Lung microvascular endothelial cell (primary cell): ENCODE measurements at regions not wholly inside any gene's neighbourhood (a gene's known extent, or its start where the extent isn't known, plus 50 kb on each side); places are given as distances from the start of the nearest gene placed in this dataset.

Source experiments
- DNase-seq, 2 donors: peaks; one replicate each; pipeline versions ENCODE4 v3.0.0 to v3.0.0-alpha.2; 2010; ENCODE audit warnings: low read depth in 2 of 2

- no peak for DNase-seq
These were observed 273.4 kb downstream of the HAUS1 start for GRCh38 chr18:46377557-46377956.

DNA sequence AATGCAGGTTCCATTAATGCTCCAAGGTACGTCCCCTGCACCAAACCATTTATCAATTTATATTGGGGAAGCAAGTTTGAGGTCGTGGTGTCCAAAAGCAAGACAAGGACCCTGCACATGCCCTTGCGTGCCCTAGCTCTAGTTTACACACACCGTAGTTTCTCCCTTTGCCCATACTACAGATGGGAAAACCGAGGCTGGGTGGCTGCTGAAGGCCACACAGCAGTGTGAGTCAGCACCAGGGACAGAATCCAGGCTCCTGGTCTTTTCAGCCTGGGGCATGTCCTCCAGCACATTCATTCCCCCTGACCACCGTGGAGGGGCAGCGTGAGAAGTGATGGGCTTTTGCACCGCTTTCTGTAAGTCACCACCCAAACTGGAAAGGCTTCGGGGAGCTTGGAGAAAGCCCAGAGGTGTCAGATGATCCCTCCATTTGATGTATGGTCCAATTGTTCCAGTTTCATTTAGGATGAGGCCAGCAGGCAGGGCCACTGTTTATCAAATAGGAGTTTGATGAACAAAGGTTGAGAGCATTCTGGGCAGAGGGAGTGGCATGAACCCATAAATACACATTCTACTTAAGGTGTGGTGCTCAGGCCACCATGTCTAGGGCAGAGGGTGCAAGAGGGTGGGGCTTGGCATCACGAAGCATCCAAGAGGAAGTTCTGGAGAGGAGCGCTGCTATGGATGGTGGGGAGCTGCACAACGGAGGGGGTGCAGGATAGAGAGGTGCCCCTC is 274.1 kb downstream of the HAUS1 start:
- no peak for DNase-seq

GRCh38 chr18:46378864-46379207 is 274.7 kb downstream of the HAUS1 start:
- no peak for DNase-seq

- DNase-seq = no peak
These were observed 275.3 kb downstream of the HAUS1 start for GRCh38 chr18:46379323-46379950.

GRCh38 chr18:46385124-46385523 is 271.9 kb downstream of the LOXHD1 start:
- DNase-seq = no peak

DNA sequence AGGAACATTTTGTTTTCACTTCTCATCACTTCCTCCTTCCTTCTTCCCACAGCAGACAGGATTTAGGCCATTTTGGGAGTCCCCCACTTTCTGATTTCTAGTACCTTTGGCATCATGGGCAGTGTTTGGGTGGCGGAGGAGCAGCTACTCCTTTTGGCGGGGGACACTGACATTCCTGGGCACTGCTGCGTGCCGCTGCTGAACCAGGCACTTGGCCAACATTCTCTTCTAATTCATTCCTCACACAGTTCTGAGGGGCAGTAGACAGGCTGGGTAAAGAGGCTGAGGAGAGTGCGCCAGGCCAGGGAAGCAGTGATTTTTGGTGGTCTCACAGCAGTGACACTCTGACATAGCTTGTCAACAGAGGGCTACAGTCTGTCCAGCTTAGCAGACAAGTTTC is 270.2 kb downstream of the LOXHD1 start:
- DNase-seq = no peak

- no peak for DNase-seq
These were observed 269.4 kb downstream of the LOXHD1 start for GRCh38 chr18:46387441-46388131.

DNA sequence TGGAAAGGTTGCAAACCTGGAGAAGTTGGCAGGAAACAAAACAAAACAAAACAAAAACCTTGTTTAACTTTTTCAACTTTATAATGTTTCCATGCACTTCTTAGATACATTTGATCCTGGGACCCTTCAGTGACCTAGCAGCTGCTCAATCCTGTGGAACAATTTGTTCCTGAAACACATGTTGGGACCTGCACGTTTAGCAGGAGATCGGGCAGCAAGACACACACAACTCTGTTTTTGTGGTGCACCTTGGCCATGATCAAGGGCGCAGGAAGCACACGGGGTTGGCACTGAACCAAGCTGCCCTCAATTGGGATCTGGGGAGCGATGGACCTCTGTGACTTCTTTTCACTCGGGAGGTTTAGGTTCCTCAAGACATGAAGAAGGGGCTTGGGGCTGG is 268.7 kb downstream of the LOXHD1 start:
- no peak for DNase-seq

GRCh38 chr18:46392576-46392975 is 264.4 kb downstream of the LOXHD1 start:
- no peak for DNase-seq

DNA sequence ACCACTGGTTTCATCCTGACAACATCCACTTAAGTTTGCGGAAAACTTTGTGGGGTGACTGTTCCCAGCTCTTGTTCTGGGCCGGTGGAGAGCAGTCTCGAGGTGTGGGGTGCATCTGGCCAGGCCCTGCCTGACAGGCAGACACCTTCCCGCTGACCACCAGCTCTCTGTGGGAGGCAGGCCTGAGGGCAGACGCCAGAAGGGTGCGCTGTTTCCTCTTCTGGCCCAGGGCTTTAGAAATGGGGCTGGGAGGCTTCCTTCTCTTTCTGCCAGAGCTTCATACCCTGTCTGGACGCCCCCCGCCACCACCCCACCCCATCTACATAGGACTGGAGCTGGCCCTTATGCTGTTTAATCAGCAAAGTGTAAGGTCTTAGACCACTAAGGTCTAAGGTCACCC is 263.8 kb downstream of the LOXHD1 start:
- DNase-seq = no peak

GRCh38 chr18:46393961-46394360 is 263.1 kb downstream of the LOXHD1 start:
- DNase-seq = no peak

DNA sequence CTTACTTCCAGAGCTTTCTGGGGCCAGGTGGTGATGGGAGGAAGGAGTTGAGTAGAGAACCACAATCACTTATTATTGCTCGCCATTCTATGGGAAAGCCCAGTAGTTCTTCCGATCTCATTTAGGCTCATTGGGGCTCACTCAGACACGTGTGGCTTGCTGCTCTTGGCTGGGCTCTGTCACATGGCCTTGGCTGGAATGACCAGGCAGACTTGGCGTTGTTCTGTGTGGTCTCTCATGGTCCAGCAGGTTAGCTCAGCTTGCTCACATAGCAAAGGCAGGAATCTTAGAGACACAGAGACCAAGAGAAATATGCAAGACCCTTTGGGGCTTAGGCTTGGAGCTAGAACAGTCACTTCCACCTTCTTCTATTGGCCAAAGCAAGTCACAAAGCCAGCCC is 261.2 kb downstream of the LOXHD1 start:
- DNase-seq = no peak

DNA sequence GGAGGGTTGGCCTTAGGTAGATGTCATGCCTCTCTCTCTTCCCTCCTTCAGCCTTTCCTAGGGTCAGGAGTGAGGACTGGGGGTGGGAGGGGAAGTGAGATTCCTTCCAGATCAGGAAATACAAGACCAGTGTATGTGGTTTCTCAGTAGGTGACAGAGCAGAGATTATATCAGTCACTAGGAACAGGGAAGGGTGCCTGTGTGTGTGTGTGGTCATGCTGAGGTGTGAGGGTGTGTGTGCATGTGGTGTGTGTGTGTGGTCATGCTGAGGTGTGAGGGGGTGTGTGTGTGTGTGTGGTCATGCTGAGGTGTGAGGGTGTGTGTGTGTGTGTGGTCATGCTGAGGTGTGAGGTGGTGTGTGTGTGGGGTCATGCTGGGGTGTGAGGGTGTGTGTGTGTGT is 259.8 kb downstream of the LOXHD1 start:
- no peak for DNase-seq

- DNase-seq = no peak
These were observed 259.0 kb downstream of the LOXHD1 start for GRCh38 chr18:46398005-46398404.

GRCh38 chr18:46398625-46399024 is 258.4 kb downstream of the LOXHD1 start:
- DNase-seq = no peak

DNA sequence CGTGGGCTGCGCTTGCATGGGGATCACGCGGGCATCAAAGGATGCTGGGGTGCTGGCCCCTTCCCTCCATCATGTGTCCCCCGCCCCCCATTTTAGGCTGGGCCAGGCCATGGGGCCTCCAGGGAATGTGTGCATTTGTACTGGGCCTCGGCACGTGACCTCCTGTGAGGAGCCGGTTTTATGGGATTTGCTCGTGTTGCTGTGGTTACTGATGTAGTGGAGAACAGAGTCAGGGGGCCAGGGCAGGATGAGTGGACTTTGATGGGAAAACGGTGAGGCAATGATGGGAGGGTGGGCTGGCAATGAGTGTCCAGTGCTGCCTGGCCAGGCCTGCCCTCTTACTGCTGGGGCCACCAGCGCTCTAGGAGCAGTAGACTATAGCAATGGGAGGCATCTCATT is 257.7 kb downstream of the LOXHD1 start:
- no peak for DNase-seq

DNA sequence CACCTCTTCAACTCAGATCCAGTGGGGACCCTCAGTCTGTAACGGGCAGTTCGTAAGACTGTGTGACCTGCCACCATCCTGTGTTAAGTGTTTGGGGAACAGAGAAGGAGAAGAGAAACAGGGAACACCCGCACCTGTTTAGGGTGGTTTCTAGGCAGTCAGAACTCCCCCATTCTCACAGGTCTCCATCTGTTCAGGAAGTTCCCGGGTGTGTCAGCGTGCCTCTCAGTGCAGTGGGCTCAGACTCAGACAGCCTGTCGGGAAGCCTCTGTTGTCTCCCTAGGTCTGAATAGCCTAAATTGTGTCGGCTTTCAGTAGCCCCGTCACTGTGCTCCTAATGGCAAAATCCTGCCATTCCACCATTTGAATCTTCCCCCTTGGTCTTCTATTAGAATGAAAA is 256.6 kb downstream of the LOXHD1 start:
- no peak for DNase-seq

DNA sequence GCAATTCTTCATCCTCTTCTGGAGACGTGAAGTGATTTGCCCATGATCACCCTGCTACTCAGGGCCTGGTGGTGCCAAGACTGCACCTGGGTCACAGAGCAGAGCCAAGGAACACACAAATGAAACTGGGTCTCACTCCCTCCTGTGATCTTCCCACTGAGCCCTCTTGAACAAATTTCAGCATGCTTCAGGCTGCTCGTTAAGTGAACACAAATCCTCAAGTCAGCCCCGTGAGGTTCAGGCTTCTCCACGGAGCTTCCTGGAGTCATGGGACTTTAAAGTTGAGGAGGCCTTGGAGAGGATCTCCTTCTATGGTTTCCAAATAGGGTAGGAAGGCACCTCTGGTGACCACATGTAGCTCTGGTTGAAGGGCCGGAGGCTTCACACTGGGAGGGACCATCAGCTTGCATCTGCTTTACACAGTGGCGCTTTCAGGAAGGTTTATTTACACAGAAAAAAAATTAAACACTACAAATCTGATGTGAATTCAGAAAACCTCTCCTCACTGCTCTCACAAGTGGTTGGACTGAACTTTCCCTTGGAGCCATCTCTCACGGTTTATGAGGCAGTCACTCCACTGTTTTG is 255.4 kb downstream of the LOXHD1 start:
- DNase-seq = no peak

GRCh38 chr18:46402396-46402795 is 254.6 kb downstream of the LOXHD1 start:
- DNase-seq = no peak

DNA sequence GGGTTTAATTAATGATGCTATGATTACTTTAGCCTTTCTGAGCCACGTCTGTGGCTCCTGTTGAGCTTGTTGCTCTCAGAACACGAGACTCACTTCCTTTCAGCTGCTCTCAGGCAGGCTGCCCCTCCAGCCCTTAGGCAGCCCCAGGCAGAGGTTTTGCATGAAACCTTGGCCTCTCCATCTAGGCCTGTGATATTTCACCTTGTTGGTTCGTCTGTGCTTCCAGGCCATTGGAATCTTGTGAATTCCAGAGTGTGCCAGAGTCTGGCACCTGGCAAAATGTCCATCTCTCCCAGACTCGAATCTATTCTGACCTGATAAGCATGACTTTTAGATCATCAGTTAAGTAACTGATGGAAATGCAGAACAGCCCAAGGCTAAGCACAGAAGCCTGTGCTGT is 254.1 kb downstream of the LOXHD1 start:
- no peak for DNase-seq

DNA sequence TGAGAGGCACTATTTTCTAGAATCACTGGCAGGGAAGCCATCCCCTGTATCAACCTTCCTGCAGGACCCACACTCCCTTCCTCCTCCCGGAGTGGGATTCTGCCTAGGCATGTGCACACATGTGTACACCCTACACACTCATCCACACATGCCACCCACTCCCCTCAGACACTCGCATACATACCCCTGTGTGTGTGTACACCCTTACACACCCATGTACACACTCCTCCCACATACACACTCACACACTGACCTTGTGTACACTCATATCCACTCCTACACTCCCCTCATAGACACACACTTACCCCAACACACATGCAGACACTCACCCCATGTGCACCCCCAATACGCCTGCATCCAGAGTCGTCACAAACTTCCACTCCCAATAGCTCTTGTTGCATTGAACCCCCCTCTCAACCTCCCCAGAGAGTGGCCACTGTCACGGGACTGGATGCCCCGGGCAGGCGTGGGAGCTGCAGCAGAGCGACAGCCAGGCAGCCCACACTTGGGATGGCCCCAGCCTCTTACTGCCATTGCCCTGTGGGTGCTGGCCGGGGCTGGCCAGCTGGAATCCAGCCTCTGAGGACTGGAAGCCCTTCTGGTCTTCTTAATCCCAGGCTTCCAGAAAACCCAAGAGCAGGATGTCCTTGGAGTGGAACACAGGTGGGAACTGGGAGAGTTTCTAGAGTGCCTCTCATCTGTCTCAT is 251.0 kb downstream of the LOXHD1 start:
- DNase-seq = no peak

DNA sequence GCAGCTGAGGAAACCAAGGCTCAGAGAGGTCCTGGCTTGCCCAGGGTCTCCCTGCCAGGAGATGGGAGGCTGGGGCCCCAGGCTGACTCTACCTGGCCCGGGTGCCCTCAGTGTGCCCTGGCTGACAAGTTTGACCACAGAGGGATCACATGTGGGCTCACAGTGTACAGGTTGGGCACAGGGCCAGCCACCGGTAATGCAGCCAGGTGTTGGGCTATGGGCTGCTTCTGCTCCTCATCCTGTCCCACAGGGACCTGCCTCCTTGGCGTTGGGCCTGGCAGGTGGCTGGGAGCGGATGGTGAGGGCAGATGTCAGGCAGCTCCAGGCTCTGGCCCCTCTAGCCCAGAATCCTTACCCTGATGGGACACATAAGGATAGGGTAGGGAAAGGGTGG is 250.5 kb downstream of the LOXHD1 start:
- no peak for DNase-seq
